Right lung (tissue), 2 donors: ENCODE measurements at regions not wholly inside any gene's neighbourhood (a gene's known extent, or its start where the extent isn't known, plus 50 kb on each side); places are given as distances from the start of the nearest gene placed in this dataset.
"Not testable (repeated sequence)": the region's sequence is repeated elsewhere in the genome, so short reads cannot be mapped to it uniquely, and the experiment has no call there.

Experiments used
- DNase-seq, 2 donors: peaks; one replicate each; pipeline ENCODE4 v3.0.0-alpha.2; 2013

DNA sequence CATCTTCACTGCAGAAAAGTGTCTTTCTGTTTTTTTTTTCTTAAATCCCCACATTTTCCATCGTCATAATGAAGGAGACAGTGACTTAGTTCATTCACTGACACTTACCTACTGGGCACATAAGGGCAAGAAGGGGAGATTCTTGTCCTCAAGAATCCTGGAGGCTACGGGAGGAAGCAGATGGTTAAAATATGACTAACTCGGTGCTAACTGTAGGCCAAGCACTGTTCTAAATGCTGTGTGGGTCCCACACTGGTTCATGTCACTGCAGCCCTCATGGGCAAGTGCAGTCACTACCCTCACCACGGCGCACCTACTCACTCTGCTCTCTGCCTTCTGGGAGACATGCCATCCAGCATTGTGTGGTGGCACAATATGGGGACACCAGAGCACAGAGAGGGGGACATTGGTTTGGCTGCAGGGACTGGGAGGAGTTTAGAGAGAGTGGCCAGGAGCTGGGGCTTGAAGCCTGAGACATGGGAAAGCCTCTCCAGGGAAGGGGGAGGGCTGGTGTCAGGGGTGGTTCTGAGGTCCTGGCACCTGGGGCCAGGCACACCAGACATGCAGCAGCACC, 305.2 kb downstream of the MYCN start:
- no peak for DNase-seq

DNA sequence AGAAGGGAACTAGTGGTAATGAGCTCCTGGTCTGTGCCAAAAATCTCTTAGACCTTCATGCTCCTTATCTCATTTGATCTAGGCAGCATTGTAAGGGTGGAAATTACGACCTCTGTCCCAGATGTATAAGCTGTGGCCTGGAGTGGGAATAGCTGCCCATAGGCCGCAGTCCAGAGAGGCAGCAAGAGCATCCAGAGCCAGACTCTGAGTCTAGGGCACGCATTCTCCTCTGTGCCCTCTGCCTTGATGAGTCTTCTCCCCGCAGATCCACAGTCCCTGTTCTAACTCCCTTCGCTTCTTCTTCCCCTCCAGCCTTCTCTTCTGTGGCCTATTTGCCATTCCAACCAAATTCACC, 304.6 kb downstream of the MYCN start:
- DNase-seq, result no peak

DNA sequence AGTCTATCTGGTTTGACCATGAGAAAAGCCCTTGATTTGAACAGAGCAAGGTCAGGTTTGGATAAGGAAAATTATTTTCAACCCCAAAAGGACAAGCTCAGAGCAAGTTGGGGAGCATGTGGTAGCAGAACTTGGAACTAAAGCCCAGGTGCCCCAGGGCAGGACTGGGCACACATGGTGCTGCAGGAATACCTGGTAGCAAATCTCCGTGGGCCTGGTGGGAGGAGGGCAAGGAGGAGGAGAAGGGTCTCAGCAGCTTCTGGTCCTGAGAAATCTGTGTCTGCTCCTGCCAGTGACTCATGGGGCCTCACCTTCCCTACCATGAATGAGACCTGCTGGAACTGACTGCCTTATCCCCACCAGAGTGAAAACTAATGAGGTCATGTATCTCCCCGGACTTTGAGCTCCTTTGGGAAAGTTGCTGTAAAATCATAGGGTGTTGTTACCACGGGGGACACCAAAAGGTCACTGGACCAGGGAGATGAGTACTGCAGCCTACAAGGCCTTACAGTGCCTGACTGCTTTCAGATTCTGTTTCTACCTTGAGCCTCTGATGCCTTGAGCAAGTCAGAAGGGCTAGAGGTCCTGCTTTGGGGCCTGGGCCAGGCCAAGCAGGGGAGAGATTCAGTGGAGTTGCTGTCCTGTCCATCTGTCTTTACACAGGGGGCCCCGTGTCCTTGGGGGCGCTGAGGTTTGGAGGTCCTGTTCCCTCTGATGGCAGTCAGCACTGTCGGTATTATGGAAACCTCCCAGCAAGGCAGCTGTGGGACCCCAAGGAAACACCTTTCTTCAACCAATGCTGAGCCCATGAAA, 304.0 kb downstream of the MYCN start:
- DNase-seq, result no peak

DNA sequence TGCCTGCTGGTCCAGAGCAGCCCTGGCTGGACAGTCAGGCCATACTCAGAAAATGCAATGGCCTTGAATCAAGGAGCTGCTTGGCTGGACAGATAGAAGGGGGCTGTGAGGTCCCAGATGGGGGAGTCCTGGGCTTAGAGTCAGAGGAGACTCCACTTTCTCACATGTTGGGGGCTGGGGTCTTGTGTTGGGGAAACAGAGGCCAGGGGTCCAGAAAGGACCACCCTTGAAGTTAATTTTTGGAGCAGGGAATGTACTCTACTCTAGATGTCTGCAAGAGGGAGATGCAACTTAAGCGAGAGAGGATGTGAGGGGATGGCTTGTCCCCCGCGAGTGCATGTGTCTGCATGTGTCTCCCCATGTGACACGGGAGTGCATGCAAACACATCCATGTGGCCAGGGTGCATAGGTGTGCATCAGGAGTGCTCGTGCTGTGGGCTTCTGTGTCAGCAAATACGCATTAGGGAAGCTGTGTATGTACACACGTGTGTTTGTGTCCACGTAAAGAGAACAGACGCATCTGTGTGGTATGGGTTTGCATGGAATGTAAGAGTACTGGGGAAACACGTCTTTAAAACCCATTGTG, 303.2 kb downstream of the MYCN start:
- DNase-seq, result no peak

DNA sequence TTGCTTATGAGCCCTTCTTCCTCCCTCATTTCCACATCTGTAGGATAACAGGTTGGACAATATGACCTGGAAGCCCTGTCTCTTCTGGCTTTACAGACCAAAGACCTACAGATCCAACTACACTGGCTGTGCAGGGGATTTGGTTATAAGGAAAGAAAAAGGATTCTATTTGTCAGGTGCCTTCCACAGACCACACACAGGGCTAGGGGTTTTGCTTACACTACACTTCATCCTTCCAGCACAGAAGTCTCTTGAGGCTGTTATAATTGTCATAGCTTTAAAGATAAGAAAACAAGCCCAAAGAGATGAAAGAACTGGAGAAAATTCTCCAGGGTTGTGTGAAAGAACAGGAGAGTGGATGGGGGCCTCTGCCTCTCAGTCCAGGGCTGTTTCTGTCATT, 302.6 kb downstream of the MYCN start:
- DNase-seq, result no peak

DNA sequence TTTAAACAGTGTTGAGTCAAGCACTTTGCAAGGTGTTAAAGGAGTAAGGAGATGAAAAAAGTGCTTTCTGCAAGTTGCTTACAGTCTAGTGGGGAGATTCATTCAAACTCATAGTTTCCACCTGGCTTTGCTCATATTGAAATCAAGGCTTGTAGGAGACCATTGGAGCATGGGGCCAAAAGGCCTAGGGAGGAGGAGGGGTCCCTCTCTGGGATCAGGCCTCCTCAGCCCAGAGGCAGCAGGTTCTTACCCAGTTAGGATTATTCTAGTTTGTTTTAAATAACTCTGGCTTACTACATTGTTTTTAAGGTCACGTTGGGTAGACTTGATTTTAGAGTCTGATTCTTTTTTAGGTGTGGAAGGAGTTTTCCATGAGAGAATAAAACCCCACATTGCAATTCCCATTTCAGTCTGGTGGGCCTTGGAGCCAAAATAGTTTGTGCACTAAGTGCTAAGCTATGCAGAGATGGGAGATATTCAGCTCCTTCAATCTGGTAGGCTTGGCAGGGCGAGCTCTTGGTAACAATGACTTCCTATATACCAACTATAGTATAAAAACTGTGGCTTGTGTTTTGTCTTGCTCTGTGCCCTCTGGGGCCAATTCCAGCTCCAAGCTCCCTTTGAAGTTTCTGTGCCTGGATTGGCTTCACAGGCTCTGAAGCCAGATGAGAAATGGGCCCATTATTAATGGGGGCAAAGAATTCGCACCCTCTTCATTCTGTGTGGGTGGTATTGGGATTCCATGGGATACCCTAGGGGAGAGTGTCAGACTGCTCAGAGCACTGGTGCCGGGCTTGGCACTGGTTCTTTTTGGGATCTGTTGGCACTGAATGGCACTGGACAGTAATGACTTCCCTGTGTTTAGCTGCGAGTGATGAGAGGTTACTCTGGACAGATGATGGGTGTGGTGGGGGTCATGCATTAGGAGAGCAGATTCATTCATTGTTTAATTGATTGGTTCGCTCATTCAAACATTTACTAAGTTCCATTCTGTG, 301.1 kb downstream of the MYCN start:
- DNase-seq, result no peak

DNA sequence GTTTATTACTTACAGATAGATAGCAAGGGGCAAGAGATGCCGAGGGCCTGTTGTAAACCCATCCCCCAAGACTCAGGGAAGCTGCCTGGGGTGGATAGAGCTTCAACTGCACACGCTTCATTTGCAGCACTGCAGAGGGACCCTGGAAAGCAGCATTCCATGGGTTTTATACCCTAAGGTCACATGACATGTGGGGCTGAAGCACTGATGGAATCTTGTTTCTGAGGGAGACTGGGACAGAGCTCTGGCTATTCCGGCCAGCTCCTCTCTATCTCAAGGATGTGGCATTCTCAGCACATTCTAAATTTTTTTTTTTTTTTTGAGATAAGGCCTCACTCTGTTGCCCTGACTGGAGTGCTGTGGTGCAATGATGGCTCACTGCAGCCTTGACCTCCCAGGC, 300.1 kb downstream of the MYCN start:
- no peak for DNase-seq

DNA sequence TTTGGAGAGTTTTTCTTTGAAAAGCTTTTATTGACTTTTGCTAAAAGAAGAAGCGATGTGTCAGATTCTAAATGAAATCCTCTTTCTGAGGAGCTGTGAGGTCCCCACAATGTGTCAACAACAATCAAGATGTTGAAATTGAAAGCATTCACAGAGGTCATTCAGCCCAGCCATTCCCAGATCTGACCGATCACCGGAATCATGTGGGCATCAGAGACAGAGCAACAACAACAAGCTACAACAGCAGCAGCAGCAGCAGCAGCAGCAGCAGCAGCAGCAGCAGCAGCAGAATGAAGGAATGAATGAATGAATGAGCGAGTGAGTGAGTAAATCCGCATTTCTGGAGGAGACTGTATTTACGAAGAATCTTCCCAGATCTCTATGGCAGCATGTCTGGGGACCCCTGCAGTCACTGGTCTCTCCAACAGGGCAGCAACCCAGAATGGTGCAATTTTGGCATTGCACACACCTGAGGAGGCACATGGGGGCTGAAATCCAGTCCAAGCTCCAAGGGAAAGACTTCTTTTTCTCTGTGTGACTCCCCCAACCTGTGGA, 299.0 kb downstream of the MYCN start:
- DNase-seq, result no peak

DNA sequence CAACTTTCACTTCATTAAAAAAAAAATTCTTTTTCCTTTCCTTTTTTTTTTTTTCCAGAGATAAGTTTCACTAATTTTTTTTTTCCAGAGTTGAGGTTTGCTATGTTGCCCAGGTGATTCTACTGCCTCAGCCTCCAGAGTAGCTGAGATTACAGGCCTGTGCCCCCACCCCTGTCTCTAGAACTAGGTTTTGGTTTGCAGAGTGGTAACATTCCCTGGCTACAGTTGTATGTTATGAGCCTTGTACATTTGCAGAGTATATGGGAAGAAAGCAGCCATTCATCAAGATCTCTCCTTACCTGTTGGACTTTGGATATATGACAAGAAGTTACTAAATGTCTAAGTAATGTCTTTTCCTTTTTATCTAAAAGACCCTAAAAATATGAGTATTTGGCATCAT, 298.4 kb downstream of the MYCN start:
- DNase-seq, result no peak

DNA sequence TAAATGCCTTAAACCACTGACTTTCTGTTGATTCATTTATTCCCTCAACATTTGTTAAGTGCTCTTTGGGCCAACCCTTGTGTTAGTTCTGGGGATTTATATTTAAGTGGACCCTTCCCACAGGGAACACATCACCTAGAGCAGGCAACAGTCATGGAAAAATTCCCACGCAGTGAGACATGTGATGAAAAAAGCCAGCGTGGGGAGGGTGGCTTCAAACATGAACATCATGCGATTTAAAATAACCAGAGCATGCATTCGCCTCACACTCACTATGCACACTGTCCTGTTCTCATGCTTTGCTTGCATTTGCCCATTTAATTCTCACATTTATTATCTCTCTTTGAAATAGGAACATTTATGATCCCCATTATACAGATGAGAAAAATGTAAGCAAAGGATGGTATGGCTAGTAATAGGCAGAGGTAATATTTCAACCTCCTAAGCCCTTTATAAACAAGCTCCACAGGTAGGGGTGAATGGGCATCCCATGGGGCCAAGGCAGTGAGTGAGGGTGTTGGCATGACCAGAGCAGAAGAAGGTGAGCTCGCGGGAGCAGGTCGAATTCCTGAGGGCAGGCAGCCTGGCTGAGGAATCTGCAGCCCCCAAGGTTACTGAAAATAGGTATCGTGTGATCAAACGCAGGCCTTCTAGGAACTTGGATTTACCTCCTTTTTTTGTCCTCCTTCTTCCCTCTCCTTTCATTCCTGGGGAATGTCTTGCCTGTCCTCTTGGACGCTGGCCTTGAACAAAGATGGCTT, 297.8 kb downstream of the MYCN start:
- no peak for DNase-seq

DNA sequence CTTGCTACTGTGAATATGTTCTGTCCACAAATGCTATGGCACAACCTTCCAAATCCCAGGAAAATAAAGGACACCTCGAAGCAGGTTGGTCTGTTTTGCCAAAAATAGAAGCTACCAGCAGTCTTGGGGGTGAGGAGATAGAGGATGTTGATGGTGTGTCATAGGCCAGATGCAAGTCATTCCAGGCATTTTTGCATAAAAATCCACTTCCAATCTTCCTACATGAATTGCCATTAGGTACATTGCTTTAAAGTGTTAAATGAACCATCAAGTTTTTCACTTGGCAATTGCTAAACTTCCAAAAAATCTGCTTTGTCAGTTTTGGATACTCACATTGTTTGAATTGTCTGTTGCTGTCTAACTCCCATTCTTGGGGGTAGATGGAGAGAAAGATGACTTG, 295.4 kb downstream of the MYCN start:
- no peak for DNase-seq

DNA sequence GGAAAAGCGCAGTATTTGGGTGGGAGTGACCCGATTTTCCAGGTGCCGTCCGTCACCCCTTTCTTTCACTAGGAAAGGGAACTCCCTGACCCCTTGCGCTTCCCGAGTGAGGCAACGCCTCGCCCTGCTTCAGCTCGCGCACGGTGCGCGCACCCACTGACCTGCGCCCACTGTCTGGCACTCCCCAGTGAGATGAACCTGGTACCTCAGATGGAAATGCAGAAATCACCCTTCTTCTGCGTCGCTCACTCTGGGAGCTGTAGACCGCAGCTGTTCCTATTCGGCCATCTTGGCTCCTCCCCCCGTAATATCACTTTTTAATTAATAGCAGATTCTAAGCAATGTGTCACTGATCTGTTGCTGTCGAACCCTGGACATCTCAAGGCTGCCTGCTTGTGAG, 294.9 kb downstream of the MYCN start:
- DNase-seq, result not testable (repeated sequence)

DNA sequence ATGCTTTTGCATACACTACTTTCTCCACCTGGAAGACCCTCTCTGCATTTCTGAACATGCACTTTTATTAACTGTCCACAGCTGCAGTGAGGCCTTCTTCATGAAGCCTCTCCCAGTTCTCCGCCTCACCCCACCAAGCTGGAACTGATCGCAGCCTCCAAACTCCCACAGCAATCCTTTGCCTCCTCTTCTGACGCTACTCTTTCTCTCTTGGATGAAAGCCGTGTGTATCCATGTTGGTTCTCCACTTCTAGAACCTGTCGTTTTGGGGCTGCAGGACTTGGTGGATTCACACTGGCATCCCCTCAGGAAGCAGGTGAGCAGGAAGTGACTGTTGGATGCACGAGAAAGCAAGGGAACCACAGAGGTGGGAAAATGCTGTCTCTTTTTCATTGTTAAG, 288.6 kb downstream of the MYCN start:
- no peak for DNase-seq

DNA sequence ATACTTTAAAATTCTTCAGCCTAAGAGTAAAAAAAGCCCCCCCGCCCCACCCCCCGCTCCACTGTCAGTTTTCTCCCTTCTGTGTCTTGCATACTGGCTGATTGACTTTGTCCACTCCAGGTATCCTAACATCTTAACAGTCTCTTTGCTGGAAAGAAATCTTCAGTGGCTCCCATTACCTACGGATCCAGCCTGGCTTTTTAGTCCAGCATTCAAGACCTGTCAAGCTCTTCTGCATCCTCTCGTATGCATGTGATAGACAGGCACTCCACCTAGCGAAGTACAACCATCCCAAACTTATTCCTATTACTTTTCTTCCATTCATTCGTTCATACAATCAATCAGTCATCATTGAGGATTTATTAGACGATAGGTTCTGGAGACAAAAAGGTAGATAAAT, 288.1 kb downstream of the MYCN start:
- no peak for DNase-seq

DNA sequence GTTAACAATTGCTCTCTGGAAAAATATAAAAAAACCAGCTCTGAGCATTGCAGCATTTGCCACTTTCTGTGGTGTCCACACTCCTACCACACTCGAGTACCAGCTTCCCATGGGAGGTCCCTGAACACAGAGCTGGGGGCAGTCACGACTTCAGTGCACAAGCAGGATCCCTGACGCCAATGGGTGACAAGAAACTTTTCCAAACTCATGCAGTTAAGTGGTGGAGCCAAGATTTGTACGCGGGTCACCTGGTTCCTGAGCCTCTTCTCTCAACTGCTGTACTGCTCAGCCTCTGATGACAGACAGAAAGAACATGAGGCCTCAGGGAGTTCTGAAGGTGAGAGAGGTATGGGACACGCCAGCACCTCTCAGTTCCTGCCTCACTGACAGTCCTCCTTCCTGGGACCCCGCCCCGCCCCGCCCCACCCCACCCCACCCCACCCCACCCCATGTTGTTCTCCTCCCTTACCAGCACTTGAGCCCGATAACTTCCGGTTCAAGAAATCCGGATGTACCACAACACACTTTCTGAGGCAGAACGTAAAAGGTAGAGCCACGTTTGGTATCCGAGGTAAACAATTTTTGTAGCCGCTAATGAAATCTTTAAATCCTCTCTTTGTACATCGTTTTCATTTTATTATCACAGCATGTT, 287.6 kb downstream of the MYCN start:
- no peak for DNase-seq

DNA sequence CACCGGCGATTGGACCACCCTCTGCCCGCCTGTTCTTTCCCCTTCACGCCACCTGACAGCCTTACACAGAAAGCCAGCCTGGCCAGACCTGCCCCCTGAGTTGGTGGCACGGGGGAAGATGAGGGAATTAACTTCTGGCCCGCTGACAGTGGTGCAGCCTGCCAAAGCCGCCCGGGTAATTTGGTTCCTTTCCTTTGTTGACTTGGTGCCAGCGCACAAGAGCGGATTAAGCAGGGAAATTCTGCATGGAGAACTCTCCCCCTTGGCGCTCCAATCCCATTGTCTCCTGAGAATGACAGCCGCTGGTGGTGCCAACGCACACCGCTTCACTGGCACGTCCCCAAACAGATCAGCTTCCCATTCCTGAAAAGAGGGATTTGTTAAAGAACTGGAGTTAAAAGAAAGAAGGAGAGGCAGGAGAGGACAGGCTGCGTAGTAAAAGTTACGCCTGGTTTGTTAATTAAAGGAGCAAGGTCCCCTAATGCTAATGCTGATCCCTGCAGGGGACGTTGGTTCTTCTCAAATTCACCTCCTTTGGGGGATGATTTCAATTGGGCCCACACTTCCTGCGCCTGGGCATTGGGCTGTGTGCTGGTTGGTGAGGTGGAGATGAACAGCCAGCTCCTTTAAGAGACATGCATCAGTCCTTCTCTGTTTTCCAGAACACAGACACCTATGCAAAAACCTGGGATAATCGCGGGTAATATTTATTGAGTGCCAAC, 286.8 kb downstream of the MYCN start:
- no peak for DNase-seq

DNA sequence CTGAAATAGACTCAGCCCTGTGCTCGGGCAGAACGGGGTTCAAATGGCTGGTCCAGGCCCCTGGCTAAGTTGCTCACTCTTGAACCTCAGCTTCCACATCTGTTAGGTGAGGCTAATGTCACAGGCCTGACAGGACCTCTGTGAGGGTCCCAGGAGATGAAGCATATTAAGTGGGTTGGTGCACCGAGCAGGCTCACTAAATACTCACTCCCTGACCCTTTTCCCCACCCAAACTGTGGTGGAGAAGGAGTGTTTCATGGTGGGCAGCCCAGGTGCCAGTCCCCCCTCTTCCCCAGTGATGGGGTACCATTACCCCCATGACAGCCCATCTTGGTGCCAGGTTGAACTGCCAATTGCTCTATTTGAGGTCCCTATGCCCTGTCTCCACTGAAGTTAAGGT, 286.0 kb downstream of the MYCN start:
- no peak for DNase-seq

DNA sequence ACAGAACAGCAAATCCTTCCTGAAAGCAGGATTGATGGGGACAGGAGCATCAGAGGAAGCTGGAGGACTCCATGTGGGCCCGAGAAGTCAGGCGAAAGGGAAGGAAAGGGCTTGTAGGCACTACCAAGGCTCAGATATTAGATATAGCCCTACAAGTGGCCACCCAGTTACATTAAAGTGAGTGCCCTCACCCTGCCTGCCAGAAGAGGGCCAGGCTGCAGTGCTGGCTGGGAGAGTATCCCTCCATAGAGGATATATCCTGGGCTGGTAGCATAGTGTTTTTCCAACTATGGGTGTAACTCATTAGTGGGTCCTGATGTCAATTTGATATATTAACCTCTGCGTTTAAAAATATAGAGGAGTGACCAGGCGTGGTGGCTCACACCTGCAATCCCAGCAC, 285.2 kb downstream of the MYCN start:
- no peak for DNase-seq

DNA sequence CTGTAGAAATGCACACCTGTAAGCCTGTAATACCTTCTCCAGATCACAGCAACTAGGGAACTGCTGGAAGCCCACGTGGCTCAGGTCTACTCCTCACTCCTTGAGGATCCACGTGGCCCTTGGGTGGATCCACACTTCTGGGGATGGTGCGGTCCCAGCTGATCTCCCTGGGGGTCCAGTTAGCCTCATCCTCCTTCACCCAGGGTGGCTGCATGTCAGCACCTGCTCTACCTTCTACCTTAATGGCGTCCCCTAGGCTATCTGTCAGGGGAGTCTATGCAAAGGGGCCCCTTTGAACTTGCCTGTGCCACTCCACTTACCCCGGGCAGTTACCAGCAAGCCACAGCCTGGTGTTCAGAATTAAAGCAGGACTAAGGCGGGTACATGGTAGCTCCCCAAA, 284.7 kb downstream of the MYCN start:
- no peak for DNase-seq
